GM13977 (cell line): ENCODE measurements at regions not wholly inside any gene's neighbourhood (a gene's known extent, or its start where the extent isn't known, plus 50 kb on each side); places are given as distances from the start of the nearest gene placed in this dataset.

Experiments used
- DNase-seq: peaks from one replicate; pipeline ENCODE4 v3.0.0; 2012; ENCODE audit warnings: low spot score
- in situ Hi-C: fragments of 300-500 bp; cut with MboI; formaldehyde crosslinking; loops from one replicate; pipeline ENCODE4 v1.12.0; 2022; ENCODE audit warnings: low sequenced_read_pairs, low pct_unique_long_range_greater_than_20kb, mixed read lengths, inconsistent platforms; ENCODE audit not compliant: unreplicated experiment
- TF ChIP-seq, protein P1 (sequence below): IDR thresholded peaks from 2 replicates; pipeline ENCODE4 v1.5.1; 2012; ENCODE audit warnings: mild to moderate bottlenecking, control low read depth; ENCODE audit not compliant: insufficient read depth; ENCODE audit errors: extremely low read depth, missing control alignments

DNA sequence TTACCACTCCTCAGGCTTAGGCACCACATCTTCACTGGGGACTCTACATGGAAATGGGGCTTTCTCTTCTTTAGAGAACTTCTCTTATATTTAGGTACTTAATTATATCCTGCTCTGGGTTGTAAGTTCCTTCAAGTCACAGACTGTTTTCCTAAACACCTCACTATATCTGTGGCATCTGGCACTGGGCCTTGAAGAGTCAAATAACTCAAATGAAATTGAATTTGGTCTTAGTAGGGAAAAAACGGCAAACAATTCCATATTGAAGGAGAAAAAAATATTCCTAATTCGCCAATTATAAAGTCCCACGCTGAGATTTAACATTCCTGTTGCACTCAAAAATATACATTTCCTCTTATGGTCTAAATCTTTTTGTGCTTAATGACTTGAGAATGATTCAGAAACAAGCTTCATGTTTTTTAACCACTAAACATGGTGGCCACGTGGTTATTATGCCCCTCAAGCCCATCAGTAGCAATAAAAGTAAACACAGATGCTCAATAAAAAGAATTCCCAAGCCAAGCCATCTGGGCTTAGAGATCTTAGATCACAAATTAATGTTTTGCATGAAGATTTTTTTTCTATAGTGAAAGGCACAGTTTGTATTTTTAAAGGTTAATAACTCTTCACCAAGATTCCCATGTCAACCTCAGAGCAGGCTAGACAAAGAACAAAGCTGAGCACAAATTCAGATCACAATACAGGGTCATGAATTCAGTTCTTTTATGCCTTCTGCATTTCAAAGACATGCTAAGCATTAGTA, 105.5 kb upstream of the SYT4 start:
- in situ Hi-C loops, result no loop called here
- TF ChIP-seq, protein P1, sequence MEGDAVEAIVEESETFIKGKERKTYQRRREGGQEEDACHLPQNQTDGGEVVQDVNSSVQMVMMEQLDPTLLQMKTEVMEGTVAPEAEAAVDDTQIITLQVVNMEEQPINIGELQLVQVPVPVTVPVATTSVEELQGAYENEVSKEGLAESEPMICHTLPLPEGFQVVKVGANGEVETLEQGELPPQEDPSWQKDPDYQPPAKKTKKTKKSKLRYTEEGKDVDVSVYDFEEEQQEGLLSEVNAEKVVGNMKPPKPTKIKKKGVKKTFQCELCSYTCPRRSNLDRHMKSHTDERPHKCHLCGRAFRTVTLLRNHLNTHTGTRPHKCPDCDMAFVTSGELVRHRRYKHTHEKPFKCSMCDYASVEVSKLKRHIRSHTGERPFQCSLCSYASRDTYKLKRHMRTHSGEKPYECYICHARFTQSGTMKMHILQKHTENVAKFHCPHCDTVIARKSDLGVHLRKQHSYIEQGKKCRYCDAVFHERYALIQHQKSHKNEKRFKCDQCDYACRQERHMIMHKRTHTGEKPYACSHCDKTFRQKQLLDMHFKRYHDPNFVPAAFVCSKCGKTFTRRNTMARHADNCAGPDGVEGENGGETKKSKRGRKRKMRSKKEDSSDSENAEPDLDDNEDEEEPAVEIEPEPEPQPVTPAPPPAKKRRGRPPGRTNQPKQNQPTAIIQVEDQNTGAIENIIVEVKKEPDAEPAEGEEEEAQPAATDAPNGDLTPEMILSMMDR, result no peak
- DNase-seq, result no peak

GRCh38 chr18:43389163-43389562, 111.9 kb upstream of the SYT4 start:
- DNase-seq, result no peak
- in situ Hi-C loops, result no loop called here
- TF ChIP-seq, protein P1, result no peak

DNA sequence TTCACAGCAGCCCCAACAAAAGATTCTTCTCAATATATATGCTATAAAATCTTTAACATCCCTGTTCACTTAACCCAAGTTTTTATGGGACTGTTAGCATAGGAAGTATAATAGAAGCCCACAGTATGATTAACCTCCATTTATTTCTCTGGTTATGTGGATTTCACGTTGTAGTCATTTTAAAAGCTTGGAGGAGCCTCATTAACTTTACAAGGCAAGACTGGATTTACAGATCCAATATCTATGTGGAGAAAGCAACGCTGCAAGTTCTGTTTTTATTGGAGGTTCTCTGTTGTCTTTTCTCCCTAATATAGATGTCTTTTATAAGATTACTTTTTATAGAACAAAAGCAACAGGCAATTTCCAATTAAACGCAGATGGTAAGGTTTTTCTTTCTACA, 114.9 kb upstream of the SYT4 start:
- in situ Hi-C loops, result no loop called here
- no peak for DNase-seq
- TF ChIP-seq, protein P1, result no peak

DNA sequence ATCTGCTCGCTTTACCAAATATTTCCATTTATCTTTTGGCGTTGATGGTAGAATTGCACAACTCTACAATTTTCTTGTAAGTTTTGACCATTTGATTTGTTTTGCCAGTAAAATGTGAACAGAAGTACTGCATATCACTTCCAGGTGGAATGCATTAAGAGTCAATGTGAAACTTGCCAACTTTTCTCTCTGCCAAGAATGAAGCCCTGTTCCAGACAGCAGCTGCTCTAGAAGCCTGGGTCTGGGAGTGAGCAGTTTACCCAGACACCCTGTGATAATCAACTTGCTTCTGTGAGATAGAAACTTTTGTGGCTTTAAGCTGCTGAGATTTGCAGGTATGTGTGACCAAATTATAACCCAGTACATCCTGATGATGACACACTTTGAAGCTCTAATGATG, 115.9 kb upstream of the SYT4 start:
- no peak for DNase-seq
- in situ Hi-C loops, result no loop called here
- TF ChIP-seq, protein P1, result no peak

DNA sequence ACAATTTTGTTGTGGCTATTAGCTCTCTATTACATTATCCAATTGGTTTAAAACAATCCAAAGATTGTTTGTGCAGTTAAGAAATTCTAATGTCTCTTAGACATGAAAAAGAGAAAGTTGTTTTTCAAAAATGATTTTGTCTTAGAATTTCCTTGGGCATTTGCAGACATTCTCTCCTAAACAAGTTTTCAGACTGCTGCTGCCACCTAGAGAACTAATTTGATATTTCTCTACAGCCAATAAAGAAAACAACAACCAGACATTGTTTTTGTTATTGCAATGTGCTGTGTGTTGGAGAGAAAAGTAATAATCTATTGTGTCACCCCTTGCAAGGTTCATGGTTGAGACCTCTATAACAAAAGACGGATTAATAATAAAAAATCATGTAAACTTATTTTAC, 119.0 kb upstream of the SYT4 start:
- in situ Hi-C loops, result no loop called here
- TF ChIP-seq, protein P1, result peak; percentile 18
- no peak for DNase-seq

GRCh38 chr18:43398601-43399000, 121.3 kb upstream of the SYT4 start:
- DNase-seq, result no peak
- in situ Hi-C loops, result no loop called here
- TF ChIP-seq, protein P1, result no peak

DNA sequence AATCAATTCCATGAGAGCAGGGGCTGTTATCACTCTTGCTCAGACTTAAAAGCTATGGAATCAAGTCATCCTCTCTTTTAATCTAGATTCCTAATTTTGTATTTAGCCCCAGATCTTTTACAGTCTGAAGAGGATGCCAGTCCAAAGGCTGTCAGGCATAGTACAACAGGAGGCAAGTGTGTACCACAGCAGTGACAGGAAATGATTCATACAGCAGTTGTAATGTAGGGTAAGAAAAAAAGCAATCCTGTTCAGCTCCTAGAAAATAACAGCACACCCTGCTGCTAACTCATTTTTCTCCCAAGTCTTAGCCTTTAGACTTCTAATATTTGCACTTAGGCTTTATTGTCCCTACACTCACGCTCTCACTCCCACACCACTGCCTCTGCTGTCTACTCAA, 127.8 kb upstream of the SYT4 start:
- TF ChIP-seq, protein P1, result no peak
- no peak for DNase-seq
- in situ Hi-C loops, result no loop called here
